ENCODE measurements at regions not wholly inside any gene's neighbourhood (a gene's known extent, or its start where the extent isn't known, plus 50 kb on each side); places are given as distances from the start of the nearest gene placed in this dataset.
"Not testable (repeated sequence)": the region's sequence is repeated elsewhere in the genome, so short reads cannot be mapped to it uniquely, and the experiment has no call there.

GRCh38 chr5:161036296-161036695, 184.3 kb upstream of the ATP10B start:
- DNase-seq (ENCODE audit: low read depth): no peak

- no peak for DNase-seq (ENCODE audit: low read depth)
Measured at GRCh38 chr5:161034451-161034850, 182.4 kb upstream of the ATP10B start.

DNA sequence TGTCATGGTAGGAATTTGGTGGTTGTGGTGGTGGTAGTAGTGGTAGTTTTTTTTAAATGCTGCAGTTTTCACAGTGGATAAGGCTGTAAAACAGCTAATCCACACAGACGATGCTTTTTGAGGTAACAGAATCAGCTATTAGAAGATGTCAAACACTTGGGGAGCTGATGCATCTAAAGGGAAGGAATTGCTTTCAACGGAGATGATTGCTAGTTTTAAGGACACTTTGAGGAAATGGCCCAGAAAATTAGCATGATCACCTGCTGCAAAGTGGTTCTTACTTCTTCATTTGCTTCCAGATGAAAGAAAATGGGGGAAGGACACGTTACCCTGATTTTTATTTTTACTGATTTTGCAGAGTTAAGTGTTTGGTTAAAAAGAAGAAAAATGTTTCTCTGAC, 178.2 kb upstream of the ATP10B start:
- DNase-seq (ENCODE audit: low read depth): no peak

- no peak for DNase-seq (ENCODE audit: low read depth)
Measured at GRCh38 chr5:161027763-161028162, 175.8 kb upstream of the ATP10B start.

DNA sequence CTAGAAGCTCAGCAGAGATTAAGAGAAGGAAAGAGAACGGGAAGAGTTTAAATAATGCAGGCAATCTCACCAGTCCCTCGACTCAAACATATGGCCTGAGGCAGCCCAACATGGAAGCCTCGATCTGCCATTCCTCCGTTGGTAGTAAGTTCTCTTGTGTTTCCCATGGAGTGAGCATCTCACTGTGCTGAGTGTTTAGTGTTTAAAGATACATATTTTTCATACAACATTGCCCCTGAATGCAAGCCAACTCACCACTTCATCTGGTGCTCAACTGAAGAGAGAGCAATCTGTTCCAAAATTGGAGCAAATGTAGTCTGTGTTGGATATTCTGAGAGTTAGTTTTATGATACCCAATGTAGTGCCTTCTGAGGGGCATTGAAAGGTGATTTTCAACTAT, 171.5 kb upstream of the ATP10B start:
- no peak for DNase-seq (ENCODE audit: low read depth)

DNA sequence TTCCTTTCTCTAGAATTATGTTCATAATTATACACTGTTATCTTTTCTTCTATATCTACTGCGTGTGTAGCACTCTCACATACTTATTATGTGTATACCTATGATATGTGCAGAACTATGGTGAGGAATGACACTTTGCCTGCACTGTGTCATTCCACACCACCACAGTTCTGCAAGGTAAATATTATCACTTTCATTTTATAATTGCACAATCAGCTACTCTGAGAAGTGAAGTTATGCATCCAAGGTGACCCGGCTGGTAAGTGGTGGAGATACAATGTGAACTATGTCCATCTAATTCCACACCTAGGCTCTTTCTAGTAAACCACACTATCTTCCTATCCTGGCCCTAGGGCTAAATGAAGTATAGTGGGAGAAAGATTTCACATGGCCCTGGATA, 170.1 kb upstream of the ATP10B start:
- DNase-seq (ENCODE audit: low read depth): no peak

GRCh38 chr5:161009817-161010216, 157.8 kb upstream of the ATP10B start:
- no peak for DNase-seq (ENCODE audit: low read depth)

- DNase-seq (ENCODE audit: low read depth): no peak
Measured at GRCh38 chr5:161009194-161009593, 157.2 kb upstream of the ATP10B start.

GRCh38 chr5:161007879-161008278, 155.9 kb upstream of the ATP10B start:
- no peak for DNase-seq (ENCODE audit: low read depth)

DNA sequence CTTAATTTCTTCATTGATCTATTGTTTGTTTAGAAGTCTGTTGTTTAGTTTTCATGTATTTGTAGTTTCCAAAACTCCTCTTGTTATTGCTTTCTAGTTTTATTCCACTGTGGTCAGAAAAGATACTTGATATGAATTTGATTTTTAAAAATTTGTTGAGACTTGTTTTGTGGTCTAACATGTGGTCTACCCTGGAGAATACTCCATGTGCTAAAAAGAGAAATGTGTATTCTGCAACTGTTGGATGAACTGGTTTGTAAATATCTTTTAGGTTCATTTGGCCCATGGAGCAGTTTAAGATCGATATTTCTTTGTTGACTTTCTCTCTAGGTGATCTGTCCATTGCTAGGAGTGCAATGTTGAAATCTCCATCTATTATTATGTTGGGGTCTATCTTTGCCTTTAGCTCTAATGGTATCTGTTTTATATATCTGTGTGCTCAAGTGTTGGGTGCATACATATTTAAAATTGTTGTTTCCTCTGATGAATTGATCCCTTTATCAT, 150.6 kb upstream of the ATP10B start:
- DNase-seq (ENCODE audit: low read depth): peak; percentile 69

DNA sequence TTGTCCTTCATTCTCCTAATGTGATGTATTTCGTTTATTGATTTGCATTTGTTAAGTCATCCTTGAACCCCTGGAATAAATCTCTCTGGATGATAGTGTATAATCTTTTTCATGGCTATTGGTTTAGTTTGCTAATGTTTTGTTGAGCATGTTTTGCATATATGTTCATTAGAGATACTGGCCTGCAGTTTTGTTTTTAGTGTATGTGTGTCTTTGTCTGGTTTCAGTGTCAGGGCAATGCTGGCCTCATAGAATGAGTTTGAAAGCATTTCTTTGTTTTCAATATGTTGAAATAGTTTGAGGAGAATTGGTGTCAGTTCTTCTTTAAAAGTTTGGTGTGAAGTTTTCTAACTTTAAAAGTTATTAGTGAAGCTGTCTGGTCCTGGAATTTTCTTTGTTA, 149.6 kb upstream of the ATP10B start:
- DNase-seq (ENCODE audit: low read depth): no peak

- DNase-seq (ENCODE audit: low read depth): not testable (repeated sequence)
Measured at GRCh38 chr5:161001142-161001541, 149.1 kb upstream of the ATP10B start.

- DNase-seq (ENCODE audit: low read depth): no peak
Measured at GRCh38 chr5:160991205-160991604, 139.2 kb upstream of the ATP10B start.

- no peak for DNase-seq (ENCODE audit: low read depth)
Measured at GRCh38 chr5:160979385-160979784, 127.4 kb upstream of the ATP10B start.

DNA sequence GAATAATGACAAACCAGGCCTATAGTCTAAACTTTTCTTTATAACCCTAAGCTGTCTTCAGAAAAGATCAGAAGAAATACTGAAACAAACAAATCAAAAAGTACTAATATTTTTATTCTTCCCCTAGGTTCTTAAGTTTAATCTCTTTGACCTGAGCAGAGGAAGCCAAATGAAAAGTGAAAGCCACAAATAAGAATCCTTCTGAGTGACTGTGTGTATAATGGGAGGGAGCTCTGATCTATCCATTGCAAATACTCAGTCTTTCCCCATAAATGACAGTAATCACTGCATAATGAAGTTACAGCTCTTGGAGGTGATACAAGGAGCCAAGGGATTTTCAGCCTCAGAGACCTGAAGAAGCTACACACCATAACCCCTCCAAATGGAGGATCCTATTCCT, 126.9 kb upstream of the ATP10B start:
- peak; percentile 30 for DNase-seq (ENCODE audit: low read depth)

- DNase-seq (ENCODE audit: low read depth): no peak
Measured at GRCh38 chr5:160976181-160976580, 124.2 kb upstream of the ATP10B start.

DNA sequence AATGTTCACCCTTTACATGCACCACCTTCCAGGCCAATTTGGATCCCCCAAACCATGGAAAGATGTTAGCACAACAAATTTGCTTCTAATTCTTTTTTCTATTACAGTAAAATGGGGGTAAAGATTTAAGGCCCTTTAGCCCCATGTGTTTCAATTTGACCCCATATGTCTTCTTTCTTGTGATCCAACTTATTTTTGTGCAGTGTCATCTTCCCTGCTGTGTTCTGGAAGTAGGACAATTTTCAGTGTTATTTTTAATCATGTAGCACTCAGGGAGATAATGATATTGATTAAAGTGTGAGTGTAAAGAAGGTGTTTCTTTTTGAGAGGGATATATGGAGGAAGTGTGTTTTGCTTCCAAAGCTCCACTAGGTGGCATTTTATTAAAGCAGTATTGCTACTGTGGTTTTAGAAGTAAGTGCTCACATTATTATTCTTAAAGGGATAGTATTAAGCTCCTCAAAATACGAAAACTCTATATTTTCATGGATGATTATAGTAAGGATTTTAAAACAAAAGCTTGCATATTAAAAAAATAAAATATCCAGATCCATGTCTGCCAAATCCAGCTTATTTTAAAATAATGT, 118.7 kb upstream of the ATP10B start:
- peak; percentile 42 for DNase-seq (ENCODE audit: low read depth)

GRCh38 chr5:160969645-160970044, 117.6 kb upstream of the ATP10B start:
- DNase-seq (ENCODE audit: low read depth): no peak

DNA sequence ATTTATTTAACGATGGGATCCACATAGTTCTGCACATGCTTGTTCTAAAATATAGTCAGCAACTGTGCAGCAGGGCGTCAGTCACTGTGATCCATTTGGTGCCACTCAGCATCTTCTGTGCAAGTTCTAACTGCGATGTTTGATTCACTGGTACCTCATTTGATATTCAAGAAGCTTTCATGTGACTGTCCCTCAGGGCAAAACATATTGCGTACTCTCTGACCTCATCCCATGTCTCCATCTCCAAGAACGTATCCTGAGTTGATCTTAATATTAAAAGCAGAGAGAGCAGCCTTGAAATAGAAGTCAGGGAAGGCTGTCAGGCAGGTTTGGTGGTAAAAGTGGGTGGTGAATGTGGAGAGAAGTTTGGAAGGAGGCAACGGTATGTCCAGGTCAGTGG, 116.5 kb upstream of the ATP10B start:
- no peak for DNase-seq (ENCODE audit: low read depth)

- DNase-seq (ENCODE audit: low read depth): no peak
Measured at GRCh38 chr5:160966921-160967320, 114.9 kb upstream of the ATP10B start.

- no peak for DNase-seq (ENCODE audit: low read depth)
Measured at GRCh38 chr5:160961761-160962160, 109.8 kb upstream of the ATP10B start.

- no peak for DNase-seq (ENCODE audit: low read depth)
Measured at GRCh38 chr5:160961038-160961437, 109.0 kb upstream of the ATP10B start.

DNA sequence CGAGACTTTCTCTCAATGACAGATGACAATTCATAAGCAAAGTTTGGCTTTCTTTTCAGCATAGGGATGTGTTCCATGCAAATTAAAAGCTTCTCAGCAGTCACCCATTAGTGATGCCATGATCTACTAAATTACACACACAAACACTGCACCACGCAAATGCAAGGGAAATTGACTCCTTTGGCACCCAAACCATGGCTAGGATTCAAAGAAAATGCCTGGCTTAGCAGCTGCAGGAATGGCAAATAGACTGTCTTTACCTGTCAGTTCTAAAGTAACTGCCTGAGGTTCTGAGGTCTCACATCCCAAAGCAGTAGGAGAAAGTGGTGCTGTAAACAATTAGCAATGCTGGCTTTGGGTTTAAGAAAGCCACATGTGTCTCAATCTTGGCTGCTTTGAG, 108.6 kb upstream of the ATP10B start:
- no peak for DNase-seq (ENCODE audit: low read depth)

DNA sequence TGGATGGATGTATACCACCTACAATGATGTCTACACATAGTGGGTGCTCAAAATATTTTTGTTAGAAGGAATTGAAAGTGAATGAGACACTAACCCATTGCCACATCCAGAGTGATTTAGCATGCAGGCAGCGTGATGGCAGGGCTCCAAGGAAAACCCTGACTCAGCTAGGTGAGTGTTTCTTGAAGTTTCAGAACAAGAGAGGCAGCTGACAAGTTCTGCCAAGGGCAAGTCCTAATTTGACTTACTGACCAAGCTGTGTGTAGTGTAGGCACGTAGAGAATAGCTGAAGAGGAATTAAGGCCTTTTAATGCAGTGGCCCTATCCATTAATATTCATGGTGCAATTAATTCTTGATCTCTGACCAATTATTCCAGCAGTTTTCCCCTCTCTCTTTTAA, 107.8 kb upstream of the ATP10B start:
- peak; percentile 78 for DNase-seq (ENCODE audit: low read depth)

Measured in LHCN-M2 (cell line).